ELR (cell line): ENCODE measurements at regions not wholly inside any gene's neighbourhood (a gene's known extent, or its start where the extent isn't known, plus 50 kb on each side); places are given as distances from the start of the nearest gene placed in this dataset.
A peak's percentile ranks its signal among the peaks of the same experiment; 100 is the strongest.

Experiments
- DNase-seq: peaks from one replicate; pipeline ENCODE4 v3.0.0-alpha.2; 2015; ENCODE audit warnings: low read depth

GRCh38 chr2:240298117-240298790 lies 137.2 kb upstream of the GPC1 start:
- no peak for DNase-seq

GRCh38 chr2:240298803-240299709 lies 136.4 kb upstream of the GPC1 start:
- no peak for DNase-seq

GRCh38 chr2:240299710-240300068 lies 135.8 kb upstream of the GPC1 start:
- no peak for DNase-seq

GRCh38 chr2:240300261-240300821 lies 135.1 kb upstream of the GPC1 start:
- DNase-seq = no peak

GRCh38 chr2:240300840-240301239 lies 134.6 kb upstream of the GPC1 start:
- no peak for DNase-seq

- no peak for DNase-seq
Measured at GRCh38 chr2:240301256-240301795, 134.1 kb upstream of the GPC1 start.

- DNase-seq = no peak
Measured at GRCh38 chr2:240302041-240302440, 133.4 kb upstream of the GPC1 start.

- no peak for DNase-seq
Measured at GRCh38 chr2:240302933-240303595, 132.4 kb upstream of the GPC1 start.

- DNase-seq = no peak
Measured at GRCh38 chr2:240303896-240304745, 131.3 kb upstream of the GPC1 start.

GRCh38 chr2:240304746-240305161 lies 130.7 kb upstream of the GPC1 start:
- no peak for DNase-seq

- no peak for DNase-seq
Measured at GRCh38 chr2:240305369-240305962, 130.0 kb upstream of the GPC1 start.

- DNase-seq = no peak
Measured at GRCh38 chr2:240306185-240306584, 129.3 kb upstream of the GPC1 start.

- no peak for DNase-seq
Measured at GRCh38 chr2:240308111-240308651, 127.3 kb upstream of the GPC1 start.

- DNase-seq = no peak
Measured at GRCh38 chr2:240309214-240309613, 126.2 kb upstream of the GPC1 start.

- no peak for DNase-seq
Measured at GRCh38 chr2:240310201-240310600, 125.3 kb upstream of the GPC1 start.

- DNase-seq = no peak
Measured at GRCh38 chr2:240310645-240311044, 124.8 kb upstream of the GPC1 start.

GRCh38 chr2:240311821-240312220 lies 123.6 kb upstream of the GPC1 start:
- DNase-seq = no peak

GRCh38 chr2:240319221-240319854 lies 116.1 kb upstream of the GPC1 start:
- peak; percentile 7 for DNase-seq

- no peak for DNase-seq
Measured at GRCh38 chr2:240319855-240320203, 115.6 kb upstream of the GPC1 start.
